ENCODE measurements at regions not wholly inside any gene's neighbourhood (a gene's known extent, or its start where the extent isn't known, plus 50 kb on each side); places are given as distances from the start of the nearest gene placed in this dataset.

DNA sequence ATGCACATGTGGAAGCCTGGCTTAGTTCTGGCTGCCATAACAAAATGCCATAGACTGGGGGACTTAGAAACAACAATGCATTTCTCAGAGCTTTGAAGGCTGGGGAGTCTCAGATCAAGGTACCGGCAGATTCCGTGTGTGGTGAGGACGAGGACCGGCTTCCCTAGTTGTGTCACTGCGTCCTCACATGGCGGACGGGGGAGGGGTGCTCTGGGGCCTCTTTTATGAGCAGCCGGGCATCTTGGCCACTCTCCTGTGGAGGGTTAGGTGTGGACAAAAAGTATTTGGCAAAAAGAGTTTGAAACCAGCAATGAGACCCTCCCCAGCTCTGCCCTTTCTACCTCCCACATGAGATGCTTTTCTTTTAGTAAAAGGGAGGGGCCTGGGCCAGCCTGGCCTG is 118.5 kb upstream of the LPCAT1 start:
- TF ChIP-seq, protein P1, sequence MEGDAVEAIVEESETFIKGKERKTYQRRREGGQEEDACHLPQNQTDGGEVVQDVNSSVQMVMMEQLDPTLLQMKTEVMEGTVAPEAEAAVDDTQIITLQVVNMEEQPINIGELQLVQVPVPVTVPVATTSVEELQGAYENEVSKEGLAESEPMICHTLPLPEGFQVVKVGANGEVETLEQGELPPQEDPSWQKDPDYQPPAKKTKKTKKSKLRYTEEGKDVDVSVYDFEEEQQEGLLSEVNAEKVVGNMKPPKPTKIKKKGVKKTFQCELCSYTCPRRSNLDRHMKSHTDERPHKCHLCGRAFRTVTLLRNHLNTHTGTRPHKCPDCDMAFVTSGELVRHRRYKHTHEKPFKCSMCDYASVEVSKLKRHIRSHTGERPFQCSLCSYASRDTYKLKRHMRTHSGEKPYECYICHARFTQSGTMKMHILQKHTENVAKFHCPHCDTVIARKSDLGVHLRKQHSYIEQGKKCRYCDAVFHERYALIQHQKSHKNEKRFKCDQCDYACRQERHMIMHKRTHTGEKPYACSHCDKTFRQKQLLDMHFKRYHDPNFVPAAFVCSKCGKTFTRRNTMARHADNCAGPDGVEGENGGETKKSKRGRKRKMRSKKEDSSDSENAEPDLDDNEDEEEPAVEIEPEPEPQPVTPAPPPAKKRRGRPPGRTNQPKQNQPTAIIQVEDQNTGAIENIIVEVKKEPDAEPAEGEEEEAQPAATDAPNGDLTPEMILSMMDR (IDR thresholded peaks at IDR 0.05) = no peak
- TF ChIP-seq, protein P2, sequence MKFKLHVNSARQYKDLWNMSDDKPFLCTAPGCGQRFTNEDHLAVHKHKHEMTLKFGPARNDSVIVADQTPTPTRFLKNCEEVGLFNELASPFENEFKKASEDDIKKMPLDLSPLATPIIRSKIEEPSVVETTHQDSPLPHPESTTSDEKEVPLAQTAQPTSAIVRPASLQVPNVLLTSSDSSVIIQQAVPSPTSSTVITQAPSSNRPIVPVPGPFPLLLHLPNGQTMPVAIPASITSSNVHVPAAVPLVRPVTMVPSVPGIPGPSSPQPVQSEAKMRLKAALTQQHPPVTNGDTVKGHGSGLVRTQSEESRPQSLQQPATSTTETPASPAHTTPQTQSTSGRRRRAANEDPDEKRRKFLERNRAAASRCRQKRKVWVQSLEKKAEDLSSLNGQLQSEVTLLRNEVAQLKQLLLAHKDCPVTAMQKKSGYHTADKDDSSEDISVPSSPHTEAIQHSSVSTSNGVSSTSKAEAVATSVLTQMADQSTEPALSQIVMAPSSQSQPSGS (CRISPR knock-in tag; IDR thresholded peaks at IDR 0.05; ENCODE audit: borderline replicate concordance, low read depth) = no peak
- TF ChIP-seq STAT6 (CRISPR knock-in tag; conservative IDR thresholded peaks at IDR 0.05; ENCODE audit: low read depth) (no peak), IRF1 (CRISPR knock-in tag; IDR thresholded peaks at IDR 0.05) (no peak)
- TF ChIP-seq, protein P3, sequence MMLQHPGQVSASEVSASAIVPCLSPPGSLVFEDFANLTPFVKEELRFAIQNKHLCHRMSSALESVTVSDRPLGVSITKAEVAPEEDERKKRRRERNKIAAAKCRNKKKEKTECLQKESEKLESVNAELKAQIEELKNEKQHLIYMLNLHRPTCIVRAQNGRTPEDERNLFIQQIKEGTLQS (CRISPR knock-in tag; conservative IDR thresholded peaks at IDR 0.05) = no peak

Data from WTC11 (cell line).